Esophagus (tissue), 2 donors: ENCODE measurements at regions not wholly inside any gene's neighbourhood (a gene's known extent, or its start where the extent isn't known, plus 50 kb on each side); places are given as distances from the start of the nearest gene placed in this dataset.
"Not testable (repeated sequence)": the region's sequence is repeated elsewhere in the genome, so short reads cannot be mapped to it uniquely, and the experiment has no call there.

Source experiments
- H3K27ac ChIP-seq, 2 donors: one replicate each; pipeline ENCODE4 v1.5.1; 2013; ENCODE audit warnings: low read depth in 2 of 2, mild to moderate bottlenecking in 2 of 2, inconsistent platforms in 1 of 2, low read length in 1 of 2, moderate library complexity in 1 of 2
- H3K27me3 ChIP-seq, 2 donors: one replicate each; pipeline ENCODE4 v1.6.1; 2013; ENCODE audit warnings: low read length in 2 of 2, control low read depth in 1 of 2, mild to moderate bottlenecking in 1 of 2; ENCODE audit not compliant: insufficient read depth in 2 of 2, control insufficient read depth in 1 of 2
- H3K36me3 ChIP-seq, 2 donors: one replicate each; pipeline ENCODE4 v1.6.1; 2013; ENCODE audit warnings: low read length in 1 of 2; ENCODE audit not compliant: control insufficient read depth in 2 of 2, insufficient read depth in 2 of 2
- H3K4me1 ChIP-seq, 2 donors: one replicate each; pipeline ENCODE4 v1.6.1; 2013; ENCODE audit warnings: low read length in 1 of 2; ENCODE audit not compliant: control insufficient read depth in 2 of 2, insufficient read depth in 2 of 2
- H3K4me3 ChIP-seq, 2 donors: one replicate each; pipeline ENCODE4 v1.5.1; 2013; ENCODE audit warnings: low read length in 2 of 2, mild to moderate bottlenecking in 2 of 2, low read depth in 1 of 2, moderate library complexity in 1 of 2
- H3K9me3 ChIP-seq, 2 donors: one replicate each; pipeline ENCODE4 v1.6.1; 2013; ENCODE audit warnings: mild to moderate bottlenecking in 2 of 2, low read depth in 1 of 2, low read length in 1 of 2, moderate library complexity in 1 of 2; ENCODE audit not compliant: control insufficient read depth in 2 of 2, insufficient read depth in 1 of 2
- WGBS, 2 donors: extraction: QIAGEN DNeasy Blood & Tissue Kit; methylation state at CpG; one replicate each; pipeline ENCODE4 v1.1.7; 2013; 5-methylcytosine and 5-hydroxymethylcytosine counted together
- donor health status: healthy with polysubstance abuse.
- donor health status: Bipolar disorder and iron deficiency.

DNA sequence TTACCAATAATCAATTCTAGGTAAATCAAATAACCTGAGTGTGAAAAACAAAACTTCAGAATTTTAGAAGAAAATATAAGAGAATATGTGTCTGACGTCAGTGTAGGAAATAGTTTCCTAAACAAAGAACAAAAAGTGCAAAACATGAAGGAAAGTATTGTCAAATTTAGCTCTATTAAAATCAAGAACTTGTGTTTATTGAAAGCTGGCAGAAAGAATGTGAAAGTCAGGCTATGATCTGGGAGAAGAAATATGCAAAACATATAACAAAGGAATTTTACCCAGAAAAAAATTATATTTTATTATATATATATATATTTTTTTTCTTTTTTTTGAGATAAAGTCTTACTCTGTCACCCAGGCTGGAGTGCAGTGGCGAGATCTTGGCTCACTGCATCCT is 129.1 kb upstream of the ANKRD28 start:
- no peak overlapping the region for H3K4me3 ChIP-seq
- H3K36me3 ChIP-seq: no peaks in the 10 kb centered on the region
- no peak overlapping the region for H3K27ac ChIP-seq
- H3K9me3 ChIP-seq: no peaks in the 10 kb centered on the region
- H3K4me1 ChIP-seq: no peaks in the 10 kb centered on the region
- H3K27me3 ChIP-seq: no peaks in the 10 kb centered on the region
- WGBS, 2 donors: 80 to 84% methylated on average over 2 of the region's 2 CpGs

GRCh38 chr3:15927969-15928368 is 130.2 kb upstream of the ANKRD28 start:
- H3K36me3 ChIP-seq: no peaks in the 10 kb centered on the region
- H3K27ac ChIP-seq: no peak overlapping the region
- no peaks in the 10 kb centered on the region for H3K4me1 ChIP-seq
- no peak overlapping the region for H3K4me3 ChIP-seq
- no peaks in the 10 kb centered on the region for H3K9me3 ChIP-seq
- H3K27me3 ChIP-seq: no peaks in the 10 kb centered on the region
- WGBS, 2 donors: 88 to 91% methylated on average over 1 of the region's 1 CpG

GRCh38 chr3:15929944-15930571 is 132.3 kb upstream of the ANKRD28 start:
- Histone ChIP-seq H3K4me1 (no peaks in the 10 kb centered on the region), H3K27me3 (no peaks in the 10 kb centered on the region), H3K4me3 (no peak overlapping the region), H3K9me3 (no peaks in the 10 kb centered on the region), H3K36me3 (no peaks in the 10 kb centered on the region), H3K27ac (no peak overlapping the region)
- 77 to 78% methylated on average over 4 of the region's 4 CpGs for WGBS, 2 donors

DNA sequence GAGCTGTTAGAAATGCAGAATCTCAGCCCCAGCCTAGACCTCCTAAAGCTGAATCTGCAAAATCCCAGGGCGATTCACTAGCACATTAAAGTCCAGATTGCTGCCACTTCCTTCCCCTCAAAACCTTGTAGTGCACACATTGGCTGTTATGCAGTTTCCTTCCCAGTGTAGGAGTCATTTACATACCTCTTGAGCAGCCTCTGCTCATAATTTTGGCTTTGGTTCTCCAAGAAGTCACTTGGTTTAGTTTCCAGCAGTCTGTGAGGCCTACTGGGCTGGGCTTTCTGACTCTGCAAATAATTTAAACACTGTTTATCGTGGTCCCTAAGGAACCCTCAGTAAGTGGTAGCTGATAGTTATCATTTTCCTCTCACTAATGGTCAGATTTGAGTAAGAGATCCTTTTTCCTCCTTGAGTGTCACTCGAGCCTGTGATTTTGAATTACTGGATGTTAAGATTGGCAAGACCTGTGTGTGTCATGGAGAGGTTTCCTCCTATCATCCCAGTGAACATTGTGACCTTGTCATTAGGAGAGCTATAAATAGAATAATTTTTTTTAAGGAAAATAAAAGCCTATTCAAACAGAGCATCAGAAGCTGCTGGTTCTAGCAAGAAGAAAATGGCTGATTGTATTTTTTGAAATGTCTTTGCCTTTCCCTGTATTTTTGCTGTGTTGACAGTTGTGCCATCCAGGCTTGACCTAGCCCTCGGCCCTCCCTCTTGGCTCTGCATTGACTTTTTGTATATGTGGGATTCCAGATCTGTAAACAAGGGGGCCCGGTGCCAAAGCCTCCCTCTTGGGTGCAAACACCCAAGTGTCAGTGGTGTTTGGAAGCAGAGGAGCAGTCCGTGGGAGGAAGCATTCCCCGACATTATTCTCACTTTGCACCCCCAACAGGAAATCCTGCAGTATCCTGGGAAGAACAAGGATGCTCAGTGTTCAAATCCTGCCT is 134.8 kb upstream of the ANKRD28 start:
- Histone ChIP-seq H3K4me1 (no peaks in the 10 kb centered on the region), H3K4me3 (no peak overlapping the region), H3K9me3 (no peaks in the 10 kb centered on the region), H3K27me3 (no peaks in the 10 kb centered on the region), H3K36me3 (no peaks in the 10 kb centered on the region), H3K27ac (no peak overlapping the region)
- WGBS, 2 donors: 49 to 51% methylated on average over 7 of the region's 7 CpGs

GRCh38 chr3:15933439-15934139 is 135.8 kb upstream of the ANKRD28 start:
- 51 to 54% methylated on average over 4 of the region's 4 CpGs for WGBS, 2 donors
- H3K27ac ChIP-seq: no peak overlapping the region

DNA sequence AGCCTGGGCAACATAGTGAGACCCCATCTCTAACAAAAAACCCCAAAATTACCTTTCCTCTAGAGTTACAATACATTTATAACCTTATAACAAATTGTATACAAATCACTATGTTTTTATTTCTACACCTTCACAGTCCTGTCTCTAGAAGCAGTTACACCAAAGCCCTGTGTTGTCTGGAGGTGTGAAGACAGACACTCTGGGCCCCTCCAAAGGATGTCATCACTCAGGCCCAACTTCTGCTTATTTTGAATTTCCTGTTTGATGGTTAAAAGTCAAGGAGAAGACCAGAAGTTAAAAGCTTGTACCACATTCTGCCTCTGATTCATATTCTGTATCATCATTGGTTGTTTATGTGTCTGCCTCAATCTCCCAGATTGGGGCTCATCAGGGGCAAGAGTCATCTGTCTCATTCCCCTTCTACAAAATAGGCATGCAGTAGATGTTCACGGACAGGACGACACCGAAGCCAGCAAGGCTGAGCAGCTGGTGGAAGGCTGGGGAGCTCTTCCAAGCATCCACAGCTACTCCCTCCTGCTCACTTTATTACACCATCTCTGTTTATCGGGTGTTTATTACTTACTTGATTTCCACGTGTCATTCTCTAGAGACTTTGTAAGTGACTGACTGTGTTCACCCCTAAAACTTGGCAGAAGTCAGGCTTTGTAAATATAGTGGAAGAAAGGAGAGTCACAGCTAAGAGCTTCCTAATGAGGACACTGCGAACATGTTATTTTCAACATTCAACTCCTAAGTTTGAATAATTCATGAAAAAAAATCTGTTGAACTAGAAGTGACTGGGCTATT is 136.8 kb upstream of the ANKRD28 start:
- no peaks in the 10 kb centered on the region for H3K9me3 ChIP-seq
- no peaks in the 10 kb centered on the region for H3K36me3 ChIP-seq
- H3K4me3 ChIP-seq: no peak overlapping the region
- H3K27ac ChIP-seq: no peak overlapping the region
- 85 to 87% methylated on average over 6 of the region's 6 CpGs for WGBS, 2 donors
- H3K4me1 ChIP-seq: no peaks in the 10 kb centered on the region
- H3K27me3 ChIP-seq: no peaks in the 10 kb centered on the region

More at GRCh38 chr3:15933439-15934139, 135.8 kb upstream of the ANKRD28 start:
- Histone ChIP-seq H3K36me3 (no peaks in the 10 kb centered on the region), H3K9me3 (no peaks in the 10 kb centered on the region), H3K4me3 (no peak overlapping the region), H3K4me1 (no peaks in the 10 kb centered on the region), H3K27me3 (no peaks in the 10 kb centered on the region)

DNA sequence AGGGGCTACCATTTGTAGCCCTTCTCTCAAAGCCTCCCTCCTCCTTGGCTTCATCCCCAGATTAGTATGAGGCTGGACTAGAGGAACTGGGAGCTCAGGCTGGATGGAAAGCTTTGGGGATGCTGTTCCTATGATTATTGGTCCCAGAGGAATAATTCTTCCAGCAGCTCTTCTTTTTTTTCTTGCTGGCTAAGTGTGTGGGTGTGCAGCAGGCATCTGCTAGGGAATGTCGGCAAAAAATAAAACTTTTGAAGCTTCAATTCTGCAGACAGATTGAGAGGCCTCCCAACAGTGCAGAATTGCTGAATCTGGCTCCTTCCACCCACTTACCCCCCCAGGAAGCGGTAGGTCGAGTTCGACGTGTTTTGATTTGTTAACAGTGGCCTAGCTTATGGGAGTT is 138.5 kb upstream of the ANKRD28 start:
- no peaks in the 10 kb centered on the region for H3K9me3 ChIP-seq
- no peaks in the 10 kb centered on the region for H3K27me3 ChIP-seq
- no peak overlapping the region for H3K27ac ChIP-seq
- H3K4me3 ChIP-seq: no peak overlapping the region
- no peaks in the 10 kb centered on the region for H3K36me3 ChIP-seq
- 70 to 72% methylated on average over 5 of the region's 5 CpGs for WGBS, 2 donors
- no peaks in the 10 kb centered on the region for H3K4me1 ChIP-seq

GRCh38 chr3:15940641-15941040 is 142.9 kb upstream of the ANKRD28 start:
- WGBS, 2 donors: 93 to 100% methylated on average over 1 of the region's 1 CpG
- Histone ChIP-seq H3K27me3 (no peaks in the 10 kb centered on the region), H3K36me3 (no peaks in the 10 kb centered on the region), H3K4me1 (no peaks in the 10 kb centered on the region), H3K9me3 (no peaks in the 10 kb centered on the region), H3K27ac (no peak overlapping the region), H3K4me3 (no peak overlapping the region)

DNA sequence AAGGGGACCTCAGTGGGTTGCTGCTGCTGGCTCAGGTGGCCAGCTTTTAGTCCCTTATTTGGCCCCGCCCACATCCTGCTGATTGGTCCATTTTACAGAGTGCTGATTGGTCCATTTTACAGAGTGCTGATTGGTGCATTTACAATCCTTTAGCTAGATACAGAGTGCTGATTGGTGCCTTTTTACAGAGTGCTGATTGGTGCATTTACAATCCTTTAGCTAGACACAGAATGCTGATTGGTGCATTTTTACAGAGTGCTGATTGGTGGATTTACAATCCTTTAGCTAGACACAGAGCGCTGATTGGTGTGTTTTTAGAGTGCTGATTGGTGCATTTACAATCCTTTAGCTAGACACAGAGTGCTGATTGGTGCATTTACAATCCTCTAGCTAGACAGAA is 143.7 kb upstream of the ANKRD28 start:
- H3K27me3 ChIP-seq, H3K27ac ChIP-seq, H3K9me3 ChIP-seq, H3K36me3 ChIP-seq, H3K4me3 ChIP-seq, H3K4me1 ChIP-seq: not testable (repeated sequence)
- 80 to 81% methylated on average over 2 of the region's 2 CpGs for WGBS, 2 donors
